ENCODE measurements at regions not wholly inside any gene's neighbourhood (a gene's known extent, or its start where the extent isn't known, plus 50 kb on each side); places are given as distances from the start of the nearest gene placed in this dataset.

GRCh38 chr4:162341533-162341932 lies 177.7 kb upstream of the FSTL5 start:
- no peak for TF ChIP-seq JUNB (IDR thresholded peaks at IDR 0.05)
- TF ChIP-seq REST (IDR thresholded peaks at IDR 0.05): no peak
- TF ChIP-seq CTCF (IDR thresholded peaks at IDR 0.05): no peak
- no peak for TF ChIP-seq POLR2A (IDR thresholded peaks at IDR 0.05; ENCODE audit: low read length)
- no peak for TF ChIP-seq USF2 (IDR thresholded peaks at IDR 0.05)
- TF ChIP-seq E2F6 (IDR thresholded peaks at IDR 0.05; ENCODE audit: borderline replicate concordance, low read depth): no peak
- no peak for TF ChIP-seq EP300 (IDR thresholded peaks at IDR 0.05)
- TF ChIP-seq SMC3 (IDR thresholded peaks at IDR 0.05): no peak
- TF ChIP-seq PBX3 (IDR thresholded peaks at IDR 0.05): no peak
